Kidney (tissue), 13 donors: ENCODE measurements at regions not wholly inside any gene's neighbourhood (a gene's known extent, or its start where the extent isn't known, plus 50 kb on each side); places are given as distances from the start of the nearest gene placed in this dataset.
A peak's percentile ranks its signal among the peaks of the same experiment; 100 is the strongest.

Source experiments
- DNase-seq, 5 donors: peaks; one replicate each; pipeline ENCODE4 v3.0.0-alpha.2; 2013 to 2020
- FAIRE-seq: peaks from 2 replicates; lab custom pipeline; 2012; peaks lifted over from hg19 to GRCh38; lab: Jason Lieb, UNC
- H3K27ac ChIP-seq, 2 donors: one replicate each; pipeline ENCODE4 v1.7.0; 2013; ENCODE audit warnings: low read depth in 2 of 2, low read length in 2 of 2, inconsistent platforms in 1 of 2
- H3K27me3 ChIP-seq: one replicate; pipeline ENCODE4 v1.7.1; 2013; ENCODE audit warnings: low read length, inconsistent platforms; ENCODE audit not compliant: control insufficient read depth, insufficient read depth
- H3K36me3 ChIP-seq, 3 donors: one replicate each; pipeline versions ENCODE4 v1.7.0 to v1.7.1; 2013; ENCODE audit warnings: low read length in 3 of 3, control low read depth in 1 of 3, inconsistent platforms in 1 of 3; ENCODE audit not compliant: insufficient read depth in 3 of 3, control insufficient read depth in 2 of 3
- H3K4me1 ChIP-seq, 3 donors: one replicate each; pipeline versions ENCODE4 v1.7.0 to v1.7.1; 2013; ENCODE audit warnings: low read length in 3 of 3, inconsistent platforms in 1 of 3, low read depth in 1 of 3; ENCODE audit not compliant: control insufficient read depth in 2 of 3, insufficient read depth in 2 of 3
- H3K4me3 ChIP-seq, 3 donors: one replicate each; pipeline versions ENCODE4 v1.7.0 to v1.8.1; 2013; ENCODE audit warnings: low read length in 3 of 3, control low read depth in 1 of 3, inconsistent platforms in 1 of 3
- H3K9ac ChIP-seq, 3 donors: one replicate each; pipeline versions ENCODE4 v1.7.0 to v1.7.1; 2013; ENCODE audit warnings: low read length in 3 of 3, control low read depth in 1 of 3, inconsistent platforms in 1 of 3
- H3K9me3 ChIP-seq, 3 donors: one replicate each; pipeline versions ENCODE4 v1.7.0 to v1.7.1; 2013; ENCODE audit warnings: low read length in 3 of 3, control low read depth in 1 of 3, inconsistent platforms in 1 of 3; ENCODE audit not compliant: control insufficient read depth in 2 of 3, insufficient read depth in 1 of 3
- CTCF ChIP-seq: IDR thresholded peaks from 3 replicates; pipeline ENCODE4 v1.5.1; 2012; ENCODE audit warnings: mild to moderate bottlenecking, moderate library complexity, borderline replicate concordance; ENCODE audit not compliant: insufficient read depth; ENCODE audit errors: extremely low read depth
- intact Hi-C: fragments of 100-400 bp; cut with DNase I; formaldehyde crosslinking; loops from one replicate; pipeline ENCODE4 v1.11.1; 2022
- donor health status: control.
- donor health status: control.
- donor health status: control.
- donor health status: control.
- donor health status: control.
- donor health status: DM: yes; HTN: yes; CAD: no.
- donor health status: Normal renal cell carcinoma (clear cell type).

- intact Hi-C loops: no loop called here
- Histone ChIP-seq H3K27ac (no peak overlapping the region), H3K4me3 (no peak overlapping the region), H3K27me3 (no peaks in the 10 kb centered on the region), H3K36me3 (no peaks in the 10 kb centered on the region), H3K9me3 (no peaks in the 10 kb centered on the region), H3K9ac (no peak overlapping the region), H3K4me1 (no peaks in the 10 kb centered on the region)
- no peak for FAIRE-seq
- peak in 1 of 5 donors; percentile 12 for DNase-seq
- no peak for TF ChIP-seq CTCF
These were observed 421.3 kb upstream of the BTBD3 start for GRCh38 chr20:11496380-11496779.

- Histone ChIP-seq H3K9me3 (no peaks in the 10 kb centered on the region), H3K27ac (no peak overlapping the region), H3K36me3 (no peaks in the 10 kb centered on the region), H3K4me3 (no peak overlapping the region), H3K27me3 (no peaks in the 10 kb centered on the region), H3K9ac (no peak overlapping the region), H3K4me1 (no peaks in the 10 kb centered on the region)
- no peak for TF ChIP-seq CTCF
- intact Hi-C loops: no loop called here
- DNase-seq (no peak), FAIRE-seq (no peak)
These were observed 420.1 kb upstream of the BTBD3 start for GRCh38 chr20:11497545-11497944.

GRCh38 chr20:11499101-11499634, 418.5 kb upstream of the BTBD3 start:
- intact Hi-C loops: no loop called here

More at GRCh38 chr20:11499101-11499634, 418.5 kb upstream of the BTBD3 start:
- no peak overlapping the region for H3K9ac ChIP-seq
- no peak for DNase-seq
- H3K27me3 ChIP-seq: no peaks in the 10 kb centered on the region
- H3K36me3 ChIP-seq: no peaks in the 10 kb centered on the region
- no peak overlapping the region for H3K27ac ChIP-seq
- no peak for TF ChIP-seq CTCF
- no peaks in the 10 kb centered on the region for H3K4me1 ChIP-seq
- no peak for FAIRE-seq
- no peak overlapping the region for H3K4me3 ChIP-seq
- no peaks in the 10 kb centered on the region for H3K9me3 ChIP-seq
